ENCODE measurements at regions not wholly inside any gene's neighbourhood (a gene's known extent, or its start where the extent isn't known, plus 50 kb on each side); places are given as distances from the start of the nearest gene placed in this dataset.
"Not testable (repeated sequence)": the region's sequence is repeated elsewhere in the genome, so short reads cannot be mapped to it uniquely, and the experiment has no call there.

DNA sequence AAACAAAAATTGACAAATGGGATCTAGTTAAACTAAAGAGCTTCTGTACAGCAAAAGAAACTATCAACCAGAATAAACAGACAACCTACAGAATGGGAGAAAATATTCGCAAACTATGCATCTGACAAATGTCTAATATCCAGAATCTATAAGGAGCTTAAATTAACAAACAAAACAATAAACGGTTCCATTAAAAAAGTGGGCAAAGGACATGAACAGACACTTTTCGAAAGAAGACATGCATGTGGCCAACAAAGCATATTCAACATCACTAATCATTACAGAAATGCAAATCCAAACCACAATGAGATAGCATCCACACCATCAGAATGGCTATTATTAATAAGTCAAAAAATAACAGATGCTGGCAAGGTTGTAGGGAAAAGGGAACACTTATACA, 50.5 kb upstream of the MED13L start:
- in situ Hi-C loops (cut with MboI; ENCODE audit: low sequenced_read_pairs); H3K36me3 ChIP-seq (ENCODE audit: control insufficient read depth, insufficient read depth, low read length); POLR2A ChIA-PET (ENCODE audit: unreplicated experiment); dilution Hi-C loops (cut with HindIII; ENCODE audit: low sequenced_read_pairs, unreplicated experiment); H2BK15ac ChIP-seq (ENCODE audit: low read depth, low read length); H3K79me1 ChIP-seq (ENCODE audit: low read depth in 1 of 2, low read length in 2 of 2); H2AK5ac ChIP-seq (ENCODE audit: low read depth, low read length); H3K14ac ChIP-seq (replicated peaks; ENCODE audit: low read depth, low read length); H4K8ac ChIP-seq (ENCODE audit: low read depth in 2 of 2, low read length in 2 of 2); H3K18ac ChIP-seq (ENCODE audit: low read depth, low read length); H3K4ac ChIP-seq (ENCODE audit: low read depth, low read length); H2AK9ac ChIP-seq (replicated peaks; ENCODE audit: low read depth, low read length, poor library complexity); H4K5ac ChIP-seq (ENCODE audit: low read depth, low read length); H3K4me3 ChIP-seq (ENCODE audit: insufficient read depth, low read depth, low read length); intact Hi-C loops (cut with micrococcal nuclease); BruUV-seq (replicated peaks); H2BK120ac ChIP-seq (ENCODE audit: low read depth, low read length); H3K27ac ChIP-seq (ENCODE audit: insufficient read depth, low read length); H3K27me3 ChIP-seq (ENCODE audit: control insufficient read depth, insufficient read depth, low read length); H3K23ac ChIP-seq (ENCODE audit: low read depth, low read length); H3K9me3 ChIP-seq (ENCODE audit: control insufficient read depth, insufficient read depth, low read length); H3K4me1 ChIP-seq (ENCODE audit: control insufficient read depth, insufficient read depth, low read length); H3K56ac ChIP-seq (ENCODE audit: extremely low read depth, insufficient read depth, low read length); H2BK5ac ChIP-seq (ENCODE audit: low read depth, low read length, poor library complexity, severe bottlenecking); H2AFZ ChIP-seq (replicated peaks; ENCODE audit: low read length, poor library complexity); H3K9ac ChIP-seq (ENCODE audit: low read depth, low read length); H3K9me1 ChIP-seq (ENCODE audit: insufficient read depth, low read length); H3K4me2 ChIP-seq (ENCODE audit: low read depth, low read length); H4K91ac ChIP-seq (ENCODE audit: insufficient read depth, low read depth, low read length); DNase-seq; H4K20me1 ChIP-seq (ENCODE audit: insufficient read depth, low read length); H2BK20ac ChIP-seq (ENCODE audit: low read depth, low read length); ATAC-seq (ENCODE audit: low read depth): not testable (repeated sequence)
- no CpG with 5 or more reads among the region's 3 CpGs for WGBS, 2 experiments (ENCODE audit: extremely low coverage in 2 of 2, insufficient read length in 1 of 2)
- CTCF ChIA-PET: interaction anchor here (0.6 kb wide), 1 partner anchor 31 kb away, joined by 7 read pairs; no protein-coding TSS in a partner anchor

Data from IMR-90 (cell line).